H1 (cell line): ENCODE measurements at regions not wholly inside any gene's neighbourhood (a gene's known extent, or its start where the extent isn't known, plus 50 kb on each side); places are given as distances from the start of the nearest gene placed in this dataset.

ENCODE experiments used
- CTCF ChIA-PET: fragments of 300-600 bp; sonication (Branson Sonifier 250); formaldehyde crosslinking; loops from one replicate; lab custom pipeline; 2021; ENCODE audit not compliant: partially characterized antibody; lab: Charles Lee
- POLR2A ChIA-PET: fragments of 300-600 bp; sonication (Branson Sonifier 250); formaldehyde crosslinking; loops from one replicate; lab custom pipeline; 2021; ENCODE audit warnings: inconsistent platforms; ENCODE audit not compliant: partially characterized antibody; lab: Charles Lee
- DNase-seq, 2 experiments: peaks; one replicate each; pipeline versions ENCODE4 v3.0.0 to v3.0.0-alpha.2; 2010 to 2022; ENCODE audit warnings: low spot score in 2 of 2, low read depth in 1 of 2, mixed read lengths in 1 of 2
- FAIRE-seq: peaks from 2 replicates; lab custom pipeline; 2011; peaks lifted over from hg19 to GRCh38; lab: Jason Lieb, UNC
- H2AFZ ChIP-seq: 2 replicates; pipeline ENCODE4 v1.8.1; 2012; ENCODE audit warnings: low read length, inconsistent platforms
- H2AK5ac ChIP-seq: 2 replicates; pipeline ENCODE4 v1.6.1; 2013; ENCODE audit warnings: low read depth, low read length
- H2BK120ac ChIP-seq: replicated peaks from 2 replicates; pipeline ENCODE3; 2013; ENCODE audit warnings: low read depth, low read length, inconsistent platforms
- H2BK12ac ChIP-seq: 2 replicates; pipeline ENCODE4 v1.6.1; 2013; ENCODE audit warnings: low read depth, low read length
- H2BK15ac ChIP-seq: 2 replicates; pipeline ENCODE4 v1.6.1; 2013; ENCODE audit warnings: low read length
- H2BK20ac ChIP-seq: 2 replicates; pipeline ENCODE4 v1.6.1; 2013; ENCODE audit warnings: low read length
- H2BK5ac ChIP-seq: 2 replicates; pipeline ENCODE4 v1.6.1; 2013; ENCODE audit warnings: low read depth, low read length
- H3K14ac ChIP-seq: 2 replicates; pipeline ENCODE4 v1.6.1; 2013; ENCODE audit warnings: inconsistent platforms; ENCODE audit not compliant: insufficient read length
- H3K18ac ChIP-seq: 2 replicates; pipeline ENCODE4 v1.6.1; 2013; ENCODE audit warnings: low read length; ENCODE audit errors: extremely low read depth
- H3K23ac ChIP-seq: 2 replicates; pipeline ENCODE4 v1.6.1; 2013; ENCODE audit warnings: inconsistent platforms; ENCODE audit not compliant: insufficient read length
- H3K23me2 ChIP-seq: 2 replicates; pipeline ENCODE4 v1.6.1; 2013; ENCODE audit warnings: low read depth, low read length
- H3K27ac ChIP-seq: 2 replicates; pipeline ENCODE4 v1.6.1; 2011; ENCODE audit warnings: low read depth, low read length, inconsistent platforms
- H3K27me3 ChIP-seq, 4 experiments: replicated peaks in 1 of 4; 1 replicate in 1 of 4; 2 replicates in 3 of 4; pipeline versions ENCODE4 v1.6.1 to v1.8.1; 2011 to 2013; ENCODE audit warnings: low read length in 3 of 4, mild to moderate bottlenecking in 3 of 4, inconsistent platforms in 2 of 4, mixed read lengths in 2 of 4, moderate library complexity in 1 of 4; ENCODE audit not compliant: control insufficient read depth in 3 of 4, insufficient read depth in 3 of 4; ENCODE audit errors: extremely low read depth in 1 of 4
- H3K36me3 ChIP-seq, 4 experiments: 2 replicates each; pipeline versions ENCODE4 v1.6.1 to v1.8.1; 2011 to 2013; ENCODE audit warnings: mild to moderate bottlenecking in 4 of 4, low read length in 3 of 4, moderate library complexity in 2 of 4, control low read depth in 1 of 4, inconsistent platforms in 1 of 4; ENCODE audit not compliant: insufficient read depth in 4 of 4, control insufficient read depth in 2 of 4
- H3K4ac ChIP-seq: replicated peaks from 2 replicates; pipeline ENCODE3; 2013; ENCODE audit warnings: low read length, low read depth, mixed read lengths, inconsistent platforms; ENCODE audit not compliant: insufficient read length
- H3K4me1 ChIP-seq, 4 experiments: replicated peaks in 1 of 4; 1 replicate in 1 of 4; 2 replicates in 3 of 4; pipeline versions ENCODE4 v1.6.1 to v1.8.1; 2011 to 2013; ENCODE audit warnings: low read length in 3 of 4, inconsistent platforms in 2 of 4, mixed read lengths in 1 of 4; ENCODE audit not compliant: insufficient read depth in 4 of 4, control insufficient read depth in 3 of 4
- H3K4me2 ChIP-seq, 2 experiments: 2 replicates each; pipeline versions ENCODE4 v1.6.1 to v1.8.1; 2011 to 2013; ENCODE audit warnings: low read depth in 2 of 2, low read length in 2 of 2, control low read depth in 1 of 2, inconsistent platforms in 1 of 2, mild to moderate bottlenecking in 1 of 2; ENCODE audit not compliant: insufficient read depth in 1 of 2
- H3K4me3 ChIP-seq, 4 experiments: fragments of 200-600, 300-600 bp in 1 of 4; sonication (generic), shearing (Covaris generic), sonication (Bioruptor Twin) in 1 of 4; 2 replicates each; pipeline versions ENCODE4 v1.5.1 to v1.8.1; 2011 to 2016; ENCODE audit warnings: low read length in 4 of 4, low read depth in 3 of 4, control low read depth in 2 of 4, inconsistent platforms in 2 of 4, mild to moderate bottlenecking in 2 of 4, mixed read lengths in 1 of 4, moderate library complexity in 1 of 4; ENCODE audit not compliant: insufficient read depth in 2 of 4; ENCODE audit errors: extremely low read depth in 1 of 4
- H3K56ac ChIP-seq: replicated peaks from 2 replicates; pipeline ENCODE3; 2013; ENCODE audit warnings: low read depth, mild to moderate bottlenecking, mixed read lengths, low read length, inconsistent platforms; ENCODE audit not compliant: insufficient read length
- H3K79me1 ChIP-seq: 2 replicates; pipeline ENCODE4 v1.6.1; 2013; ENCODE audit warnings: low read depth, low read length, control low read depth
- H3K79me2 ChIP-seq, 2 experiments: 2 replicates each; pipeline versions ENCODE4 v1.6.1 to v1.8.1; 2012 to 2013; ENCODE audit warnings: low read length in 2 of 2, mild to moderate bottlenecking in 2 of 2, inconsistent platforms in 1 of 2; ENCODE audit not compliant: insufficient read depth in 2 of 2, control insufficient read depth in 1 of 2
- H3K9ac ChIP-seq, 4 experiments: replicated peaks in 1 of 4; 1 replicate in 1 of 4; 2 replicates in 3 of 4; pipeline versions ENCODE4 v1.6.1 to v1.8.1; 2011 to 2013; ENCODE audit warnings: low read depth in 3 of 4, low read length in 3 of 4, control low read depth in 2 of 4, mild to moderate bottlenecking in 2 of 4, moderate library complexity in 2 of 4, inconsistent platforms in 1 of 4; ENCODE audit errors: extremely low read depth in 1 of 4
- H3K9me3 ChIP-seq, 2 experiments: 2 replicates each; pipeline versions ENCODE4 v1.6.1 to v1.8.1; 2012 to 2013; ENCODE audit warnings: mild to moderate bottlenecking in 2 of 2, moderate library complexity in 2 of 2, control low read depth in 1 of 2, inconsistent platforms in 1 of 2, low read depth in 1 of 2, low read length in 1 of 2, mixed read lengths in 1 of 2; ENCODE audit not compliant: insufficient read depth in 2 of 2
- H4K20me1 ChIP-seq, 2 experiments: replicated peaks in 1 of 2; 2 replicates each; pipeline versions ENCODE3 to v1.8.1; 2011 to 2013; ENCODE audit warnings: inconsistent platforms in 2 of 2, low read length in 2 of 2, mild to moderate bottlenecking in 1 of 2; ENCODE audit not compliant: insufficient read depth in 2 of 2, control insufficient read depth in 1 of 2
- H4K5ac ChIP-seq: 2 replicates; pipeline ENCODE4 v1.6.1; 2013; ENCODE audit warnings: low read length, low read depth, mixed read lengths, inconsistent platforms; ENCODE audit not compliant: insufficient read length
- H4K8ac ChIP-seq: 2 replicates; pipeline ENCODE4 v1.8.0; 2013; ENCODE audit warnings: mild to moderate bottlenecking, moderate library complexity, low read length, inconsistent platforms; ENCODE audit not compliant: insufficient read depth; ENCODE audit errors: extremely low read depth
- H4K91ac ChIP-seq: replicated peaks from 2 replicates; pipeline ENCODE3; 2013; ENCODE audit warnings: low read length, mixed read lengths, inconsistent platforms; ENCODE audit not compliant: insufficient read length
- ATF2 ChIP-seq: IDR thresholded peaks from 2 replicates; pipeline ENCODE4 v1.6.1; 2012; ENCODE audit warnings: low read length, inconsistent platforms
- CREB1 ChIP-seq: IDR thresholded peaks from 2 replicates; pipeline ENCODE4 v1.6.1; 2012; ENCODE audit warnings: inconsistent platforms
- CTCF ChIP-seq, 3 experiments: IDR thresholded peaks; 1 replicate in 2 of 3; 2 replicates in 1 of 3; pipeline versions ENCODE4 v1.5.1 to v1.6.1; 2011; ENCODE audit warnings: low read length in 3 of 3, mild to moderate bottlenecking in 3 of 3, inconsistent platforms in 2 of 3, low read depth in 1 of 3, moderate library complexity in 1 of 3; ENCODE audit not compliant: insufficient read depth in 1 of 3; ENCODE audit errors: control extremely low read depth in 1 of 3
- MAX ChIP-seq: IDR thresholded peaks from 2 replicates; pipeline ENCODE4 v1.6.1; 2012; ENCODE audit warnings: inconsistent platforms
- PHF8 ChIP-seq: fragments of 200-600 bp; sonication (generic); conservative IDR thresholded peaks from 2 replicates; pipeline ENCODE4 v1.7.1; 2012; ENCODE audit warnings: low read depth, mild to moderate bottlenecking, inconsistent platforms, low read length, moderate library complexity
- whole genome bisulfite sequencing, 2 experiments: shearing (Covaris generic) in 1 of 2; methylation state at CpG; one replicate each; pipeline versions ENCODE4 v1.1.6 to v1.1.7; 2013 to 2015; ENCODE audit warnings: low lambda C conversion rate in 2 of 2, mixed read lengths in 2 of 2, inconsistent platforms in 1 of 2, low coverage in 1 of 2, missing lambda C conversion rate in 1 of 2; ENCODE audit not compliant: insufficient replicate concordance in 2 of 2, insufficient coverage in 1 of 2, insufficient read length in 1 of 2; ENCODE audit errors: extremely low coverage in 1 of 2, missing lambda C conversion rate in 1 of 2; 5-methylcytosine and 5-hydroxymethylcytosine counted together

- H3K14ac ChIP-seq = no peak overlapping the region
- H3K18ac ChIP-seq = no peak overlapping the region
- H3K4me3 ChIP-seq = no peak overlapping the region
- H3K79me1 ChIP-seq = no peaks in the 10 kb centered on the region
- H3K4me2 ChIP-seq = peak overlapping the region in 1 of 2 experiments; percentile 27; a peak in 1 of 4 replicates
- no peak overlapping the region for H2AK5ac ChIP-seq
- H3K36me3 ChIP-seq = no peaks in the 10 kb centered on the region
- H3K23me2 ChIP-seq = no peaks in the 10 kb centered on the region
- no peak overlapping the region for H3K23ac ChIP-seq
- H3K4ac ChIP-seq = no peak overlapping the region
- H3K9me3 ChIP-seq = no peaks in the 10 kb centered on the region
- DNase-seq = no peak
- no peak overlapping the region for H2BK12ac ChIP-seq
- no peak overlapping the region for H4K91ac ChIP-seq
- H2AFZ ChIP-seq = peak overlapping the region; percentile 62; the same call in 1 of the 2 replicates
- ChIA-PET CTCF (no interaction called here), POLR2A (no interaction called here)
- WGBS, 2 experiments = 73% methylated on average over 23 of the region's 31 CpGs; no CpG with 5 or more reads in 1 of the 2 experiments
- H2BK15ac ChIP-seq = no peak overlapping the region
- no peak overlapping the region for H4K5ac ChIP-seq
- no peak overlapping the region for H2BK5ac ChIP-seq
- no peak overlapping the region for H2BK120ac ChIP-seq
- H4K8ac ChIP-seq = no peak overlapping the region
- no peak overlapping the region for H3K27ac ChIP-seq
- H3K9ac ChIP-seq = no peak overlapping the region
- no peak for FAIRE-seq
- no peaks in the 10 kb centered on the region for H4K20me1 ChIP-seq
- no peak overlapping the region for H3K56ac ChIP-seq
- H3K4me1 ChIP-seq = no peaks in the 10 kb centered on the region
- H3K27me3 ChIP-seq = no peaks in the 10 kb centered on the region
- H3K79me2 ChIP-seq = no peaks in the 10 kb centered on the region
- no peak overlapping the region for H2BK20ac ChIP-seq
- TF ChIP-seq PHF8 (no peak), MAX (no peak), ATF2 (no peak), CTCF (IDR thresholded peaks at IDR 0.05; ENCODE audit: control extremely low read depth in 1 of 3, insufficient read depth in 1 of 3, low read depth in 1 of 3, low read length in 3 of 3) (no peak), CREB1 (no peak)
These were observed 202.8 kb downstream of the KDM5D start for GRCh38 chrY:19541475-19542306.
